ENCODE measurements at regions not wholly inside any gene's neighbourhood (a gene's known extent, or its start where the extent isn't known, plus 50 kb on each side); places are given as distances from the start of the nearest gene placed in this dataset.

DNA sequence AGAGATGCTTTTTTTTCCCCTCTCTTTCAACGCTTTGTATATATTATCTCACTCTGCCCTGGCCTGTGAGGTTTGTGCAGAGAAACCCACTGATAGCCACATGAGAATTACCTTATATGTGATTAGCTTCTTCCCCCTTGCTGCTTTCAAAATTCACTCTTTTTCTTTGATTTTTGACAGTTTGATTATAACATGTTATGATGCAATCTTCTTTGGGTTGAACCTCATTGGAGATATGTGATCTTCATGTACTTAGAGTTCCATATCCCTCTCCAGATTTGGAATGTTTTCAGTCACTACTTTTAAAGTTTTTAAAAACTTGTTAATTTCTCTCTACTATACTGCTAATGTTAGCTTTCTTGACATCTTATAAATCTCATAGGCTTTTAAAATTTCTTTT is 479.5 kb upstream of the AGA start:
- Histone ChIP-seq H3K4me3 (no peak overlapping the region), H3K27ac (no peak overlapping the region), H3K9ac (ENCODE audit: insufficient read length) (no peak overlapping the region), H3K9me3 (ENCODE audit: low read depth, low read length) (no peaks in the 10 kb centered on the region), H3K36me3 (ENCODE audit: insufficient read depth, low read length) (no peaks in the 10 kb centered on the region)
- TF ChIP-seq POLR2AphosphoS5 (IDR thresholded peaks at IDR 0.05; ENCODE audit: borderline replicate concordance, low read depth, low read length) (no peak), FOXP2 (optimal IDR thresholded peaks at IDR 0.05; ENCODE audit: control extremely low read depth, extremely low read length, insufficient read depth) (no peak), EZH2 (IDR thresholded peaks at IDR 0.05) (no peak)
- DNase-seq (ENCODE audit: low read depth, low spot score): no peak

GRCh38 chr4:177923888-177924287 is 481.7 kb upstream of the AGA start:
- no peak for DNase-seq (ENCODE audit: low read depth, low spot score)
- no peak for TF ChIP-seq EZH2 (IDR thresholded peaks at IDR 0.05)
- no peak for TF ChIP-seq POLR2AphosphoS5 (IDR thresholded peaks at IDR 0.05; ENCODE audit: borderline replicate concordance, low read depth, low read length)
- no peak for TF ChIP-seq FOXP2 (optimal IDR thresholded peaks at IDR 0.05; ENCODE audit: control extremely low read depth, extremely low read length, insufficient read depth)
- no peaks in the 10 kb centered on the region for H3K36me3 ChIP-seq (ENCODE audit: insufficient read depth, low read length)

GRCh38 chr4:177937041-177937440 is 494.8 kb upstream of the AGA start:
- H3K9ac ChIP-seq (ENCODE audit: insufficient read length): no peak overlapping the region
- H3K9me3 ChIP-seq (ENCODE audit: low read depth, low read length): no peaks in the 10 kb centered on the region
- TF ChIP-seq FOXP2 (optimal IDR thresholded peaks at IDR 0.05; ENCODE audit: control extremely low read depth, extremely low read length, insufficient read depth) (no peak), EZH2 (IDR thresholded peaks at IDR 0.05) (no peak), POLR2AphosphoS5 (IDR thresholded peaks at IDR 0.05; ENCODE audit: borderline replicate concordance, low read depth, low read length) (no peak)
- H3K36me3 ChIP-seq (ENCODE audit: insufficient read depth, low read length): no peaks in the 10 kb centered on the region
- H3K27ac ChIP-seq: no peak overlapping the region
- no peak for DNase-seq (ENCODE audit: low read depth, low spot score)
- H3K4me3 ChIP-seq: no peak overlapping the region

More at GRCh38 chr4:177923888-177924287, 481.7 kb upstream of the AGA start:
- H3K9ac ChIP-seq (ENCODE audit: insufficient read length): no peak overlapping the region
- no peaks in the 10 kb centered on the region for H3K9me3 ChIP-seq (ENCODE audit: low read depth, low read length)
- no peak overlapping the region for H3K27ac ChIP-seq
- H3K4me3 ChIP-seq: no peak overlapping the region

GRCh38 chr4:177938226-177938625 is 496.0 kb upstream of the AGA start:
- no peaks in the 10 kb centered on the region for H3K36me3 ChIP-seq (ENCODE audit: insufficient read depth, low read length)
- no peak for TF ChIP-seq POLR2AphosphoS5 (IDR thresholded peaks at IDR 0.05; ENCODE audit: borderline replicate concordance, low read depth, low read length)
- no peak for TF ChIP-seq FOXP2 (optimal IDR thresholded peaks at IDR 0.05; ENCODE audit: control extremely low read depth, extremely low read length, insufficient read depth)
- no peak overlapping the region for H3K27ac ChIP-seq
- no peak overlapping the region for H3K4me3 ChIP-seq
- no peaks in the 10 kb centered on the region for H3K9me3 ChIP-seq (ENCODE audit: low read depth, low read length)
- H3K9ac ChIP-seq (ENCODE audit: insufficient read length): no peak overlapping the region
- DNase-seq (ENCODE audit: low read depth, low spot score): no peak

GRCh38 chr4:177945268-177945667 is 503.0 kb upstream of the AGA start:
- DNase-seq (ENCODE audit: low read depth, low spot score): no peak
- Histone ChIP-seq H3K9me3 (ENCODE audit: low read depth, low read length) (no peaks in the 10 kb centered on the region), H3K4me3 (no peak overlapping the region), H3K36me3 (ENCODE audit: insufficient read depth, low read length) (no peaks in the 10 kb centered on the region), H3K9ac (ENCODE audit: insufficient read length) (no peak overlapping the region), H3K27ac (no peak overlapping the region)
- TF ChIP-seq POLR2AphosphoS5 (IDR thresholded peaks at IDR 0.05; ENCODE audit: borderline replicate concordance, low read depth, low read length) (no peak), FOXP2 (optimal IDR thresholded peaks at IDR 0.05; ENCODE audit: control extremely low read depth, extremely low read length, insufficient read depth) (no peak), EZH2 (IDR thresholded peaks at IDR 0.05) (no peak)

DNA sequence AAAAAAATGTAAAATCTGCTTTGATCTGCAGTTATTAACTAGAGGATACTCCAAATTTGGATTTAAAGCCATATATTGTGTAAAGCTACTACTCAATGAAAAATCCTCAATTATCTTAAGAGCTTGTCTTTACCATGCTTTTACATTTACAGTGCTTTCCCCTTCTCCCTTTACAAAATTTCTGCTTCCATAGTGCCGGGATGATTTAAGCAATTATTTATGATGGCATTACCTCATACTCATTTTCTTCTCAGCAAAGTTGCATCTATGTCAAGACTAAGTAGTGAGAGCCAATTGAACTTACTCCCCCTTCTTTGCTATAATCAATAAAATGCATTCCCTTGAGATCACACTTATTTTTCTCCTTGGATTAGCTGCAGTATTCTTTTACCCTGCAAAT is 505.4 kb upstream of the AGA start:
- Histone ChIP-seq H3K36me3 (ENCODE audit: insufficient read depth, low read length) (no peaks in the 10 kb centered on the region), H3K9ac (ENCODE audit: insufficient read length) (no peak overlapping the region), H3K27ac (no peak overlapping the region), H3K4me3 (no peak overlapping the region), H3K9me3 (ENCODE audit: low read depth, low read length) (no peaks in the 10 kb centered on the region)
- no peak for DNase-seq (ENCODE audit: low read depth, low spot score)
- TF ChIP-seq POLR2AphosphoS5 (IDR thresholded peaks at IDR 0.05; ENCODE audit: borderline replicate concordance, low read depth, low read length) (no peak), FOXP2 (optimal IDR thresholded peaks at IDR 0.05; ENCODE audit: control extremely low read depth, extremely low read length, insufficient read depth) (no peak), EZH2 (IDR thresholded peaks at IDR 0.05) (no peak)

DNA sequence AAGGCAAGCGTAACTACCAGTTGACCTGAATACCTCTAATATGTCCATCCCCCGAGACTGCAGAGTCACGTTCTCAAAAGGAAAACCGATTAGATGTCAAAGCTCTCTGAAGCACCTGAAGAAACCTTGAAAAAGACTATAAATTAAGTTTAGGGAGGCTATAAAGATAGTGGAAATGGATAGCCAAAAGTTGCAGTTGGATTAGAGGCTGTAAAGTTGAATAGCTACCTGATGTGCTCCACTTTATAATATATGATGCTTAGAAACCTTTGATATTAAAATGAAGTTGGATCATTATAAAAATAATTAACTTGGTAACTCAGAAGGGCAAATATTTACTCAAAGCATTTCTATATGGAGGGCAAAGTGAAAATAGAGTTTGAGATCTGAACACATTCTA is 506.6 kb upstream of the AGA start:
- no peaks in the 10 kb centered on the region for H3K36me3 ChIP-seq (ENCODE audit: insufficient read depth, low read length)
- H3K9me3 ChIP-seq (ENCODE audit: low read depth, low read length): no peaks in the 10 kb centered on the region
- H3K9ac ChIP-seq (ENCODE audit: insufficient read length): no peak overlapping the region
- H3K27ac ChIP-seq: no peak overlapping the region
- no peak overlapping the region for H3K4me3 ChIP-seq
- TF ChIP-seq FOXP2 (optimal IDR thresholded peaks at IDR 0.05; ENCODE audit: control extremely low read depth, extremely low read length, insufficient read depth) (no peak), EZH2 (IDR thresholded peaks at IDR 0.05) (no peak), POLR2AphosphoS5 (IDR thresholded peaks at IDR 0.05; ENCODE audit: borderline replicate concordance, low read depth, low read length) (no peak)
- DNase-seq (ENCODE audit: low read depth, low spot score): no peak

- DNase-seq (ENCODE audit: low read depth, low spot score): no peak
- H3K9me3 ChIP-seq (ENCODE audit: low read depth, low read length): no peaks in the 10 kb centered on the region
- no peak overlapping the region for H3K4me3 ChIP-seq
- TF ChIP-seq POLR2AphosphoS5 (IDR thresholded peaks at IDR 0.05; ENCODE audit: borderline replicate concordance, low read depth, low read length): no peak
- no peak for TF ChIP-seq EZH2 (IDR thresholded peaks at IDR 0.05)
- TF ChIP-seq FOXP2 (optimal IDR thresholded peaks at IDR 0.05; ENCODE audit: control extremely low read depth, extremely low read length, insufficient read depth): no peak
- H3K36me3 ChIP-seq (ENCODE audit: insufficient read depth, low read length): no peaks in the 10 kb centered on the region
- H3K27ac ChIP-seq: no peak overlapping the region
- no peak overlapping the region for H3K9ac ChIP-seq (ENCODE audit: insufficient read length)
Measured at GRCh38 chr4:177951026-177951425, 508.8 kb upstream of the AGA start.

DNA sequence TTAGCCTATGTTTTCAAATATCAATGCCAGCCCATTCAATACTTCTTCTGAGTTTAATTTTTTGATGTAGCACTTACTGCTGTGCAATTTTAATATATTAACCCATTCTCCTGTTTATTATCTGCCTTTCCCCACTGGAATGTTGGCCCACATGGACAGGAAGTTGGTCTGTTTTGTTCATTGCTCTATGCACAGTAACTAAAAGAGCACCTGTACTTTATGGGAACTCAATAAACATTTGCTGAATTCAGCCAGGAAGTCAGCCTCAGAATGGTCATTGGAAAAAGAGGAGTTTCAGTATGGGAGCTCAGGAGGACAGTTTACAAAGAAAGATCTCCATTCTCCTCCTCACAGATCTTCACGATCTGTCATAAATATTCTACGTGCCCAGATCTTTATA is 510.5 kb upstream of the AGA start:
- Histone ChIP-seq H3K36me3 (ENCODE audit: insufficient read depth, low read length) (no peaks in the 10 kb centered on the region), H3K27ac (no peak overlapping the region), H3K9ac (ENCODE audit: insufficient read length) (no peak overlapping the region), H3K9me3 (ENCODE audit: low read depth, low read length) (no peaks in the 10 kb centered on the region), H3K4me3 (no peak overlapping the region)
- no peak for TF ChIP-seq EZH2 (IDR thresholded peaks at IDR 0.05)
- TF ChIP-seq FOXP2 (optimal IDR thresholded peaks at IDR 0.05; ENCODE audit: control extremely low read depth, extremely low read length, insufficient read depth): no peak
- TF ChIP-seq POLR2AphosphoS5 (IDR thresholded peaks at IDR 0.05; ENCODE audit: borderline replicate concordance, low read depth, low read length): no peak
- no peak for DNase-seq (ENCODE audit: low read depth, low spot score)
